Gastroesophageal sphincter (tissue), 3 donors: ENCODE measurements at regions not wholly inside any gene's neighbourhood (a gene's known extent, or its start where the extent isn't known, plus 50 kb on each side); places are given as distances from the start of the nearest gene placed in this dataset.

Experiments
- CTCF ChIP-seq, 4 experiments: fragments of 200-600 bp in 2 of 4; fragments of 450-650 bp in 2 of 4; sonication (generic) in 1 of 4; IDR thresholded peaks; one replicate each; pipeline ENCODE4 v1.5.1; 2017 to 2019; ENCODE audit warnings: antibody characterized with exemption in 4 of 4, mild to moderate bottlenecking in 2 of 4, moderate library complexity in 2 of 4
- EP300 ChIP-seq: sonication (generic); formaldehyde crosslinking; IDR thresholded peaks from one replicate; pipeline ENCODE4 v1.6.1; 2017; ENCODE audit warnings: antibody characterized with exemption, mild to moderate bottlenecking
- POLR2A ChIP-seq, 2 donors: fragments of 450-650 bp; IDR thresholded peaks; one replicate each; pipeline ENCODE4 v1.6.1; 2017; ENCODE audit warnings: antibody characterized with exemption in 2 of 2, mild to moderate bottlenecking in 2 of 2, moderate library complexity in 1 of 2
- POLR2AphosphoS5 ChIP-seq: sonication (generic); formaldehyde crosslinking; IDR thresholded peaks from one replicate; pipeline ENCODE4 v1.6.1; 2017; ENCODE audit warnings: antibody characterized with exemption

- TF ChIP-seq CTCF (IDR thresholded peaks at IDR 0.05) (no peak), POLR2A (IDR thresholded peaks at IDR 0.05) (no peak), POLR2AphosphoS5 (no peak), EP300 (no peak)
Measured at GRCh38 chr1:96982118-96982517, 260.5 kb downstream of the PTBP2 start.
